ENCODE measurements at regions not wholly inside any gene's neighbourhood (a gene's known extent, or its start where the extent isn't known, plus 50 kb on each side); places are given as distances from the start of the nearest gene placed in this dataset.

- no peak overlapping the region for H3K27ac ChIP-seq (ENCODE audit: low read depth, low read length)
- no peaks in the 10 kb centered on the region for H3K27me3 ChIP-seq (ENCODE audit: control insufficient read depth, insufficient read depth, low read length)
- no peaks in the 10 kb centered on the region for H3K4me1 ChIP-seq (ENCODE audit: control insufficient read depth, insufficient read depth, low read length)
- H3K36me3 ChIP-seq (ENCODE audit: control insufficient read depth, insufficient read depth, low read length), result no peaks in the 10 kb centered on the region
- H3K4me3 ChIP-seq (ENCODE audit: low read length), result no peak overlapping the region
- no peak overlapping the region for H3K9ac ChIP-seq (ENCODE audit: low read length)
Measured at GRCh38 chr7:131212114-131212513, 115.6 kb upstream of the MKLN1 start.

GRCh38 chr7:131218727-131219128 lies 108.9 kb upstream of the MKLN1 start:
- H3K4me1 ChIP-seq (ENCODE audit: control insufficient read depth, insufficient read depth, low read length), result no peaks in the 10 kb centered on the region
- no peaks in the 10 kb centered on the region for H3K36me3 ChIP-seq (ENCODE audit: control insufficient read depth, insufficient read depth, low read length)
- no peaks in the 10 kb centered on the region for H3K27me3 ChIP-seq (ENCODE audit: control insufficient read depth, insufficient read depth, low read length)
- no peak overlapping the region for H3K4me3 ChIP-seq (ENCODE audit: low read length)
- H3K9ac ChIP-seq (ENCODE audit: low read length), result no peak overlapping the region
- no peak overlapping the region for H3K27ac ChIP-seq (ENCODE audit: low read depth, low read length)

GRCh38 chr7:131219312-131220041 lies 108.2 kb upstream of the MKLN1 start:
- Histone ChIP-seq H3K36me3 (ENCODE audit: control insufficient read depth, insufficient read depth, low read length) (no peaks in the 10 kb centered on the region), H3K4me1 (ENCODE audit: control insufficient read depth, insufficient read depth, low read length) (no peaks in the 10 kb centered on the region), H3K9ac (ENCODE audit: low read length) (no peak overlapping the region), H3K4me3 (ENCODE audit: low read length) (no peak overlapping the region), H3K27ac (ENCODE audit: low read depth, low read length) (peak overlapping the region; percentile 58), H3K27me3 (ENCODE audit: control insufficient read depth, insufficient read depth, low read length) (no peaks in the 10 kb centered on the region)

GRCh38 chr7:131221061-131221460 lies 106.6 kb upstream of the MKLN1 start:
- H3K27me3 ChIP-seq (ENCODE audit: control insufficient read depth, insufficient read depth, low read length), result no peaks in the 10 kb centered on the region
- no peak overlapping the region for H3K9ac ChIP-seq (ENCODE audit: low read length)
- H3K36me3 ChIP-seq (ENCODE audit: control insufficient read depth, insufficient read depth, low read length), result no peaks in the 10 kb centered on the region
- H3K4me3 ChIP-seq (ENCODE audit: low read length), result no peak overlapping the region
- no peak overlapping the region for H3K27ac ChIP-seq (ENCODE audit: low read depth, low read length)
- peaks cover 6% of the 10 kb centered on the region for H3K4me1 ChIP-seq (ENCODE audit: control insufficient read depth, insufficient read depth, low read length)

- Histone ChIP-seq H3K27me3 (ENCODE audit: control insufficient read depth, insufficient read depth, low read length) (no peaks in the 10 kb centered on the region), H3K27ac (ENCODE audit: low read depth, low read length) (no peak overlapping the region), H3K9ac (ENCODE audit: low read length) (no peak overlapping the region), H3K4me1 (ENCODE audit: control insufficient read depth, insufficient read depth, low read length) (peaks cover 6% of the 10 kb centered on the region), H3K36me3 (ENCODE audit: control insufficient read depth, insufficient read depth, low read length) (no peaks in the 10 kb centered on the region), H3K4me3 (ENCODE audit: low read length) (no peak overlapping the region)
Measured at GRCh38 chr7:131222171-131222570, 105.5 kb upstream of the MKLN1 start.

GRCh38 chr7:131223151-131223550 lies 104.5 kb upstream of the MKLN1 start:
- H3K9ac ChIP-seq (ENCODE audit: low read length), result no peak overlapping the region
- H3K4me1 ChIP-seq (ENCODE audit: control insufficient read depth, insufficient read depth, low read length), result peaks cover 6% of the 10 kb centered on the region
- H3K36me3 ChIP-seq (ENCODE audit: control insufficient read depth, insufficient read depth, low read length), result no peaks in the 10 kb centered on the region
- no peak overlapping the region for H3K27ac ChIP-seq (ENCODE audit: low read depth, low read length)
- H3K27me3 ChIP-seq (ENCODE audit: control insufficient read depth, insufficient read depth, low read length), result no peaks in the 10 kb centered on the region
- no peak overlapping the region for H3K4me3 ChIP-seq (ENCODE audit: low read length)

- H3K4me3 ChIP-seq (ENCODE audit: low read length), result no peak overlapping the region
- no peak overlapping the region for H3K9ac ChIP-seq (ENCODE audit: low read length)
- no peaks in the 10 kb centered on the region for H3K36me3 ChIP-seq (ENCODE audit: control insufficient read depth, insufficient read depth, low read length)
- peak overlapping the region; percentile 24 for H3K27ac ChIP-seq (ENCODE audit: low read depth, low read length)
- H3K27me3 ChIP-seq (ENCODE audit: control insufficient read depth, insufficient read depth, low read length), result no peaks in the 10 kb centered on the region
- peaks cover 6% of the 10 kb centered on the region for H3K4me1 ChIP-seq (ENCODE audit: control insufficient read depth, insufficient read depth, low read length)
Measured at GRCh38 chr7:131224996-131225395, 102.7 kb upstream of the MKLN1 start.

GRCh38 chr7:131225619-131226513 lies 101.8 kb upstream of the MKLN1 start:
- no peak overlapping the region for H3K9ac ChIP-seq (ENCODE audit: low read length)
- peaks cover 6% of the 10 kb centered on the region for H3K4me1 ChIP-seq (ENCODE audit: control insufficient read depth, insufficient read depth, low read length)
- peak overlapping the region; percentile 24 for H3K27ac ChIP-seq (ENCODE audit: low read depth, low read length)
- no peaks in the 10 kb centered on the region for H3K27me3 ChIP-seq (ENCODE audit: control insufficient read depth, insufficient read depth, low read length)
- no peaks in the 10 kb centered on the region for H3K36me3 ChIP-seq (ENCODE audit: control insufficient read depth, insufficient read depth, low read length)
- no peak overlapping the region for H3K4me3 ChIP-seq (ENCODE audit: low read length)

GRCh38 chr7:131226514-131226865 lies 101.2 kb upstream of the MKLN1 start:
- Histone ChIP-seq H3K27ac (ENCODE audit: low read depth, low read length) (peak overlapping the region; percentile 24), H3K36me3 (ENCODE audit: control insufficient read depth, insufficient read depth, low read length) (no peaks in the 10 kb centered on the region), H3K9ac (ENCODE audit: low read length) (no peak overlapping the region), H3K4me3 (ENCODE audit: low read length) (no peak overlapping the region), H3K27me3 (ENCODE audit: control insufficient read depth, insufficient read depth, low read length) (no peaks in the 10 kb centered on the region), H3K4me1 (ENCODE audit: control insufficient read depth, insufficient read depth, low read length) (peaks cover 6% of the 10 kb centered on the region)

GRCh38 chr7:131231381-131232220 lies 96.1 kb upstream of the MKLN1 start:
- H3K4me1 ChIP-seq (ENCODE audit: control insufficient read depth, insufficient read depth, low read length), result no peaks in the 10 kb centered on the region
- H3K27me3 ChIP-seq (ENCODE audit: control insufficient read depth, insufficient read depth, low read length), result no peaks in the 10 kb centered on the region
- H3K4me3 ChIP-seq (ENCODE audit: low read length), result peak overlapping the region; percentile 7
- H3K9ac ChIP-seq (ENCODE audit: low read length), result no peak overlapping the region
- no peaks in the 10 kb centered on the region for H3K36me3 ChIP-seq (ENCODE audit: control insufficient read depth, insufficient read depth, low read length)
- no peak overlapping the region for H3K27ac ChIP-seq (ENCODE audit: low read depth, low read length)

GRCh38 chr7:131232768-131233167 lies 94.9 kb upstream of the MKLN1 start:
- Histone ChIP-seq H3K36me3 (ENCODE audit: control insufficient read depth, insufficient read depth, low read length) (no peaks in the 10 kb centered on the region), H3K4me3 (ENCODE audit: low read length) (no peak overlapping the region), H3K27me3 (ENCODE audit: control insufficient read depth, insufficient read depth, low read length) (no peaks in the 10 kb centered on the region), H3K27ac (ENCODE audit: low read depth, low read length) (no peak overlapping the region), H3K9ac (ENCODE audit: low read length) (no peak overlapping the region), H3K4me1 (ENCODE audit: control insufficient read depth, insufficient read depth, low read length) (no peaks in the 10 kb centered on the region)

- Histone ChIP-seq H3K36me3 (ENCODE audit: control insufficient read depth, insufficient read depth, low read length) (no peaks in the 10 kb centered on the region), H3K9ac (ENCODE audit: low read length) (no peak overlapping the region), H3K4me3 (ENCODE audit: low read length) (no peak overlapping the region), H3K27ac (ENCODE audit: low read depth, low read length) (no peak overlapping the region), H3K4me1 (ENCODE audit: control insufficient read depth, insufficient read depth, low read length) (no peaks in the 10 kb centered on the region), H3K27me3 (ENCODE audit: control insufficient read depth, insufficient read depth, low read length) (no peaks in the 10 kb centered on the region)
Measured at GRCh38 chr7:131233193-131233592, 94.5 kb upstream of the MKLN1 start.
